Sigmoid colon (tissue), 6 donors: ENCODE measurements at regions not wholly inside any gene's neighbourhood (a gene's known extent, or its start where the extent isn't known, plus 50 kb on each side); places are given as distances from the start of the nearest gene placed in this dataset.

Experiments used
- DNase-seq: peaks from one replicate; pipeline ENCODE4 v3.0.0-alpha.2; 2019
- H3K27ac ChIP-seq, 4 donors: fragments of 200-600 bp; sonication (generic); one replicate each; pipeline ENCODE4 v1.5.1; 2016 to 2019; ENCODE audit warnings: mild to moderate bottlenecking in 1 of 4
- H3K27me3 ChIP-seq, 3 donors: fragments of 200-600 bp; sonication (generic); one replicate each; pipeline ENCODE4 v1.5.1; 2019; ENCODE audit warnings: mild to moderate bottlenecking in 1 of 3
- H3K36me3 ChIP-seq, 4 donors: fragments of 200-600 bp; sonication (generic); one replicate each; pipeline ENCODE4 v1.5.1; 2016 to 2019
- H3K4me1 ChIP-seq, 4 donors: fragments of 200-600 bp; sonication (generic); one replicate each; pipeline ENCODE4 v1.5.1; 2017 to 2019
- H3K4me3 ChIP-seq, 4 donors: fragments of 200-600 bp; sonication (generic); one replicate each; pipeline ENCODE4 v1.5.1; 2017 to 2019; ENCODE audit warnings: mild to moderate bottlenecking in 2 of 4, moderate library complexity in 1 of 4
- H3K9me3 ChIP-seq, 4 donors: fragments of 200-600 bp in 3 of 4; sonication (generic) in 3 of 4; one replicate each; pipeline versions ENCODE4 v1.5.1 to v1.6.1; 2013 to 2019
- CTCF ChIP-seq, 4 experiments: fragments of 450-650 bp in 3 of 4; fragments of 200-600 bp in 1 of 4; IDR thresholded peaks; one replicate each; pipeline ENCODE4 v1.5.1; 2016 to 2019; ENCODE audit warnings: antibody characterized with exemption in 4 of 4, mild to moderate bottlenecking in 3 of 4, moderate library complexity in 2 of 4
- EP300 ChIP-seq, 4 donors: sonication (generic); formaldehyde crosslinking; IDR thresholded peaks; one replicate each; pipeline ENCODE4 v1.6.1; 2017; ENCODE audit warnings: antibody characterized with exemption in 4 of 4
- POLR2A ChIP-seq, 2 donors: fragments of 450-650 bp; IDR thresholded peaks; one replicate each; pipeline ENCODE4 v1.6.1; 2016; ENCODE audit warnings: antibody characterized with exemption in 2 of 2, mild to moderate bottlenecking in 2 of 2, moderate library complexity in 2 of 2
- POLR2AphosphoS5 ChIP-seq, 4 donors: sonication (generic); formaldehyde crosslinking; IDR thresholded peaks; one replicate each; pipeline ENCODE4 v1.6.1; 2017; ENCODE audit warnings: antibody characterized with exemption in 4 of 4
- WGBS, 2 donors: extraction: QIAGEN DNeasy Blood & Tissue Kit; methylation state at CpG; one replicate each; pipeline ENCODE4 v1.1.7; 2013; 5-methylcytosine and 5-hydroxymethylcytosine counted together
- intact Hi-C: fragments of 100-400 bp; cut with DNase I; formaldehyde crosslinking; loops from one replicate; pipeline ENCODE4 v1.15.1; 2023
- donor health status: healthy with polysubstance abuse.
- donor health status: healthy.

DNA sequence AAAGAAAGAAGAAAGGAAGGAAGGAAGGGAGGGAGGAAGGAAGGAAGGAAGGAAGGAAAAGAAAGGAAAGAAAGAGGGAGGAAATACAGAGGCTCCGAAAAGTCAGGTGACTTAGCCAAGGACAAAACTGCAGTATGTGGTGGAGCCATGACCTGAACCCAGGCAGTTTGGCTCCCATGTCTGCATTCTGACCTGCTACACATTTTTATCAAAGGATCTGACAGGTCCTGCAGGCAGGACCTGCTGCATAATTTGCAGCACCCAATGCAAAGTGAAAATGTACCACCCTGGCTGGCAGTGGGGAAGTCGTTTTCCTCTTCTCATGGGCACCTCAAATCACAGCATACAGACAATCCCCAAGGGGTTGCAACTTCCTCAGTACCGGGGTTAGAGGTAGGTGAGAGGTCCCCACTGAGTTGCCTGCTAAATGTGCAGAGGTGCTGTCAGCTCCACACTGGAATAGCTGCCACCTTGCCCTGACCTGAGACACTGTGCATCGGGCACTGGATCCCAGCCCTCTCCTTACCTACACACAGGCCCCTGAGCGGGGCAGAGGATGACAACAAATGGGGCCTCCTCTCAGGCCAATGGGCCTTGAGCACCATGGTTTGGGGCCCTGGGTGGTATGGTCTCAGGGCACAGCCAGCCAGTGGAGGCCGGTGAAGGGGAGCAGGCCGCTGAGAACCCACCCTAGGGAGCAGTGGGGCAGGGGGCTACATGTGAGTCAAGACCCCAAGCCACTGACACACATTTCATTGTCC, 175.1 kb downstream of the SHQ1 start:
- no peaks in the 10 kb centered on the region for H3K36me3 ChIP-seq
- no peaks in the 10 kb centered on the region for H3K27me3 ChIP-seq
- H3K9me3 ChIP-seq, result peaks cover 0 to 4% (median 0%) of the 10 kb centered on the region in 4 donors
- H3K27ac ChIP-seq, result no peak overlapping the region
- TF ChIP-seq POLR2AphosphoS5 (IDR thresholded peaks at IDR 0.05) (no peak), POLR2A (IDR thresholded peaks at IDR 0.05) (no peak), EP300 (IDR thresholded peaks at IDR 0.05) (no peak), CTCF (IDR thresholded peaks at IDR 0.05) (no peak)
- no peaks in the 10 kb centered on the region for H3K4me1 ChIP-seq
- 76 to 77% methylated on average over 7 of the region's 7 CpGs for WGBS, 2 donors
- intact Hi-C loops, result no loop called here
- H3K4me3 ChIP-seq, result no peak overlapping the region
- no peak for DNase-seq

DNA sequence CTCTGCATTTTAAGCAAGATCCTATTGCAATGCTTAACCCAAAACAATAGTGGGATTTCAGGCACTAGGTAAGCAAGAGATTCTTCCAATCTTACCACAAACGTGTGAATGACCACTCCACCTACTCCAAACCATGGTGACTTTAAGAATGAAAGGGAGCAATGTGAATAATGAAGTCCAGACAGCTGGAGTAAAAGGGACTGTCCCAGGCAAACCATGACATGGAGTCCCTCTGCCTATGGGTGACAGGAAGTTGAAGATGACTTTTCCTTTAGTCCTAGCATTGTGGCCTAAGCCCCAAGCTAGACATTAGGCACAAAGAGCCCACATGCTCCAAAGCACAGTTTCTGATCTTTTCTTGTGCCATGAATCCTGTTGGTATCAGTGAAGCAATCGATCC, 179.0 kb downstream of the SHQ1 start:
- DNase-seq, result no peak
- no peak overlapping the region for H3K4me3 ChIP-seq
- WGBS, 2 donors, result 78 to 90% methylated on average over 2 of the region's 2 CpGs
- H3K9me3 ChIP-seq, result no peaks in the 10 kb centered on the region
- H3K27me3 ChIP-seq, result no peaks in the 10 kb centered on the region
- H3K36me3 ChIP-seq, result no peaks in the 10 kb centered on the region
- no peak overlapping the region for H3K27ac ChIP-seq
- no peaks in the 10 kb centered on the region for H3K4me1 ChIP-seq
- TF ChIP-seq POLR2A (IDR thresholded peaks at IDR 0.05) (no peak), POLR2AphosphoS5 (IDR thresholded peaks at IDR 0.05) (no peak), CTCF (IDR thresholded peaks at IDR 0.05) (no peak), EP300 (IDR thresholded peaks at IDR 0.05) (no peak)
- intact Hi-C loops, result loop anchor here (10.0 kb wide), 1 partner anchor 424 kb away; no protein-coding TSS in a partner anchor

DNA sequence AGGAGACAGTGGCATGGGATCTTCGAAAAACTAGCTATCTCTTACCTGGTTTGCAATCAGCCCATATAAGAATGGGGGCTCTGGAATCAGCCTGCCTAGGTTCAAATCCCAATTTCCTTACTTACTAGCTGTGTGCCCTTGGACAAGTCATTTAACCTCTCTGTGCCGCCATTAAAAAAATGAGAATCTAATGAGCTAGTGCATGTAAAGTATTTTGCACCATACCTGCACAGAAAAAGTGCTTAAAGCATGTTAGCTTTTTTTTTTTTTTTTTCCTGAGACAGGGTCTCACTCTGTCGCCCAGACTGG, 181.8 kb downstream of the SHQ1 start:
- TF ChIP-seq POLR2AphosphoS5 (IDR thresholded peaks at IDR 0.05) (no peak), POLR2A (IDR thresholded peaks at IDR 0.05) (no peak), CTCF (IDR thresholded peaks at IDR 0.05) (no peak), EP300 (IDR thresholded peaks at IDR 0.05) (no peak)
- H3K4me3 ChIP-seq, result no peak overlapping the region
- H3K4me1 ChIP-seq, result peaks cover 0 to 2% (median under 1%) of the 10 kb centered on the region in 4 donors
- H3K27me3 ChIP-seq, result no peaks in the 10 kb centered on the region
- DNase-seq, result no peak
- H3K36me3 ChIP-seq, result no peaks in the 10 kb centered on the region
- H3K9me3 ChIP-seq, result no peaks in the 10 kb centered on the region
- H3K27ac ChIP-seq, result no peak overlapping the region
- 68 to 83% methylated on average over 3 of the region's 3 CpGs for WGBS, 2 donors
- intact Hi-C loops, result loop anchor here (10.0 kb wide), 1 partner anchor 422 kb away; no protein-coding TSS in a partner anchor

DNA sequence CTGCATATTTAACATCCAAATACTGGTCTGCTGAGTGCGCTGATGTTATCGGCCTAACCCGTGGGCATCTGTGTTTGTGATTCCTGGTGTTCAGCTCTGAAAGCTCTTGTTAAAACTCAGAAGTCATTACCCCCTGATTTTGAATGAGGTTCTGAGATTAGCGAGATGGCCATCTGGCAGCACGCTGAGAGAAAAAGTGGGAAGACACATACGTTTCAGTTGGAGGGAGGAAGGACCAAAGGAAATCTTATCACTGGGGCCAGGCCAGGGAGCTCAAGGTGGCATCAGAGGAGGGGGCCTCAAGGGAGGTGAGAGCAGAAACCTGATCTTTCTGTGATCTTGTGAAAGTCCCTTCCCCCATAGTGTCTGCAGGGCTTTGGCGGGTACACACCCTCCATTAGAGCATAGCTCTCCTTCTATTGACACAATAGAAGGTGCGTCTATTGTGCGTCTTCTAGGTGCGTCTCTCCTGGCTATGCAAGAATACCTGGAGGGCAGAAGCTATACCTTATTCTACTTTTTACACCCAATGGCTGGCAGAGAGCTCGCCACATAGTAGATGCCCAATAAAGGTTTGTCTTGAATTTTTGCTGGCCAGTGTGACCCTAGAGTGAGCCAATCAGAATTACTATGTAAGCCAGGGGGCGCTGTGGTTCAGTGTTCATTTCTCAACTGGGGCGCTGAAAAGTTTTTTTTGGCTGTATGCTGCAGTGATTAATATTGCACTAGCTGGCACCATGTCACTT, 182.4 kb downstream of the SHQ1 start:
- Histone ChIP-seq H3K27ac (no peak overlapping the region), H3K27me3 (no peaks in the 10 kb centered on the region), H3K4me3 (no peak overlapping the region), H3K9me3 (no peaks in the 10 kb centered on the region), H3K4me1 (peaks cover 0 to 7% (median 3%) of the 10 kb centered on the region in 4 donors), H3K36me3 (no peaks in the 10 kb centered on the region)
- TF ChIP-seq CTCF (IDR thresholded peaks at IDR 0.05) (peak in 2 of 4 experiments; percentile 21 to 27), POLR2AphosphoS5 (IDR thresholded peaks at IDR 0.05) (no peak)
- WGBS, 2 donors, result 67 to 81% methylated on average over 13 of the region's 13 CpGs
- DNase-seq, result no peak
- intact Hi-C loops, result loop anchor here (10.0 kb wide), 1 partner anchor 421 kb away; no protein-coding TSS in a partner anchor
